GM21717 (cell line): ENCODE measurements at regions not wholly inside any gene's neighbourhood (a gene's known extent, or its start where the extent isn't known, plus 50 kb on each side); places are given as distances from the start of the nearest gene placed in this dataset.

Source experiments
- ATAC-seq: cut with Tn5 transposase; IDR thresholded peaks from one replicate; pipeline ENCODE4 v1.9.1; 2021; ENCODE audit warnings: mild to moderate bottlenecking, moderate library complexity; ENCODE audit not compliant: unreplicated experiment

DNA sequence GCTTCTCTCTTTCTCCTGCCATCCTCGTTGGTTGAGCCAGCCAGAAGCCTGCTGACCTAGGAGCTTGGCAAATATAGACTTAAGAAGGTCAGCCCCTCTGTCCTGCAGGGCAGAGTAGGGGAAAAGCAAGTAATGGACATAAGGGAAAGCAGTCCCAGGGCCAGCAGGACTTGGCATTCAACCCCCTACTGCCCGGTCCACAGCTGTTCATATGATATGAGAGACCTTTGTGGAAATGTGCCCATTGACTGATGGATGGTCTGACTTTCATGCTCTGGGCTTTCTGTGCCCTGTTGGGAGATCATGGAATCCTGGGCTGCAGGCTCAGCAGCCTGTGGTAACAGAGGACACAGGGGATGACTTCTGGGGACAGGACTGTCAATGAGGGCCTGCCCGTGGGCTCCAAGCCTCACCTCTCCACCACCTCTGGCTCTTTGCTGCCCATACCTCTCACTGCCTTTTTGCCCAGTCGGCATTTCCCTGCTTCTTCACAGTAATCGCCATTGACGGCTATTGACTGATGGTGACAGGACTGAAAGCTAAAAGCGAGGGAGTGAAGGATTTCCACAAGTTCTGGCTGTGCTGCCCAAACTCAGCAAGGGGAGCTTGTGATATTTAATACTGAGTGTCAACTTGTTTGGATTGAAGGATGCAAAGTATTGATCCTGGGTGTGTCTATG, 60.0 kb upstream of the NMNAT3 start:
- ATAC-seq, result no peak

DNA sequence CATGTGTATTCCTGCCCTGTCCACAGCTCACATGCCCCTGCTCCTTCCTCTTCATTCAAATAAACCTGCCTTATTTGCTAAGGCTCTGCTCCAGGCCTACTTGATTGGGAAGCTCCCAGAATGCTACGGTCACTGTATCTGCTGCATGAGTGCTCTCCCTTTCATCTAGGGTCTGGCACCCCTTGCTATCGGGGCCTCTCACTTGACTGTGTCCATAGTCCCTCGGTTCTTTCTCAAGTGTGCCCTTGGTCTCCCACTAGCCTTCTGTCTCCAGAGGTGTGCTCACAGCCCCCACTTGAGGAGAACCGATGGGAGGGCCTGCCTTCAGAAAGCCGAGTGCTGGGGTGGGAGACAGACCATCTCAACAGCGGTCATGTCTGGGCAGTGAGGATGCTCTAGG, 57.4 kb upstream of the NMNAT3 start:
- no peak for ATAC-seq

DNA sequence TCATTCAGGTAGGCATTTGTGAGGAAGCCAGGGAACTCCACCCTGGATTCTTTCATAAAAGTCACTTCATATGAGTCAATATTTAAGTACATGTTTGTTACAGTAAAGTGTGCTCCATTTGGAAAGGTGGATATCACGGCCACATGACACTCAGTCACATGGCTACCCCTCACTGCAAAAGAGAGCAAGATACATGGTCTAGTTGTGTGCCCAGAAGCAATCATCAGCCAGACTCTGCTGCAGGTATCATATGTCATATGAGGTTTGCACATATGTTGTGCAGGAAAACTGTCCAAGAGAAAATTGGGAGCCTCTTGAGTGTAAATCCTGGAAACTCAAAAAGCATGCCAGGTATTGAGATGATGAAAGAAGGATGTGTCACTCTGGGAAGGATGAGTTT, 55.0 kb upstream of the NMNAT3 start:
- no peak for ATAC-seq

DNA sequence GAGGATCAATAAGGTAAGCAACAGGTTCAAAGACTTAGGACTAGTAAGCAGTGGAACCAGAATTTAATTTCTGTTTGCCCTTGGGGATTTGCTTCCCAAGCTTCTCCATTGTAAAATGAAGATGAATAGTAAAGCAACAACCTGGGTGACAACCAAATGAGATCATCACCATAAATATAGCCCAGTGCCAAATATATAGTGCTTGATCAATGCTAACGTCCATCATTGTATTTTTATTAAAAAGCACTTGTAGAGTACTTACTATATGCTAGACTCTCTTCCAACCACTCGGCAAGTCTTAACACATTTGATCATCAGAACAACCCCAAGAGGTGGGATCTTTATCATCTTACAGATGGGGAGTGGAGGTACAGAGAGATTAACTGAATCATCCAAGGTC, 51.5 kb upstream of the NMNAT3 start:
- ATAC-seq, result no peak

DNA sequence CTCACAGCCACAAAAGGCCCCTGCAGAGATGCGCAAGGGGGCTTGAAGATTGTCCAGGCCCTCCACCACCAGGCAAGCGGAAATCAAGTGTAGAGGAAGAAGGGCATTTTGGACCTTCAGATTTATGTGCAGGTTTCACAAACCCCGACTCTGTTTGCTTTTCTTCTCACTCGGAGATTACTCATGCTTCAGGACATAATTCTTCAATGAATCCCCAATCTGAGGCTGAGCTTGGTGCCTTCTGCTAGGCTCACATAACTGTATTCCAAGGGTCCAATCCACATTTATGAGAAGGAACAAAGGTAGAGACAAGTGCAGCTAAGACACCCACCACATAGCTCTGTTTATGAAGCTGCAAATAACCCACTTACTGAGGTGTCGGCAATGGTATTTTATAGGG, 50.6 kb upstream of the NMNAT3 start:
- ATAC-seq, result no peak
